Eye (tissue), 1 donor: ENCODE measurements at regions not wholly inside any gene's neighbourhood (a gene's known extent, or its start where the extent isn't known, plus 50 kb on each side); places are given as distances from the start of the nearest gene placed in this dataset.

Source experiments
- DNase-seq: peaks from one replicate; pipeline ENCODE4 v3.0.0-alpha.2; 2015

DNA sequence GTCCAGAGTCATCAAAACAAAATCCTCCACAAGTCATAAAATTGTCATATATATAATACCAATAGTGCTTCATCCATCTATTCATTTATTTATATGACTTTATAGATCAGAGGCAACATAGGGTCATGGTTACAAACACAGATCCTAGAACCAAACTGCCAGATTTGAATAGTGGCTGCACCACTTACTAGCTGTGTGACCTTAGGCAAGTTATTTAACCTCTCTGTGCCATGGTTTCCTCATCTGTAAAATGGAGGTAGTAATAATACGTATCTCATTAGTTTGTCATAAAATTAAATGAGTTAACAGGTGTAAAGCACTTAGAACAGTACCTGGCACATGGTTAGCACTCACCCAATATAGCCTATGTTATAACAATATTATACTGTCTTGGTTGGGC is 58.9 kb upstream of the BZW1 start:
- no peak for DNase-seq

DNA sequence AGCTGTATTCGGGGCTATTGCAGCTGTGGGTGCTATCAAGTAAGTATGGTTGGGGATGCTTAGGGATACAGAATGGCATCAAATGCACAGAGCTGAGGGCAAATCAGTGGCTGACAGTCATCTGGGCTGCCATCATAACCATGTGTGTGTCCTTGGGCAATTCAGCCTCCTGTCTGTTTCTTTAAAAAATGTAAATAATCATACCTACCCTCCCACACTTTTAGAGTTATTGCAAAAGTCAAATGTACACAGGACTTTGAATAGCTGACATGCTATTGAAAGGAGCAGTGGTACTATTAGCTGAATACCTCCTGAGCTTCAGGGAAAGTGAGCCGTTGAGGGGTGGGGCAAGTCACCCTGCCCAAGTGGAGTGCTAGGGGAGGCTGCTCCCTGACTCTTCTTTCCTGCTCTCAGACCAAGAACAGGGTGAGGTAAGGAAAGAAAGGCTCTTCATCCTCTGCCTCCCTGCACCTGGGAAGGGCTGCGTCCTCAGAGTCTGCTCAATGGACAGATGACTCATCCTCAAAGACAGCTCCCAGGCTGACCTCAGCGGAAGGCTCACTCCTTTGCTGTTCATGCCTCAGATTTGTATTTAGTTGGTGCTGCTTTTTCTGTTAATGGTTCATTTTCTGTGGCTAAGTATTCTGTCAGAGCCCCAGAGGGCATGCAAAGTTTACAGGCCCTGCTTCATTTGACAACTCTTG is 54.9 kb upstream of the BZW1 start:
- no peak for DNase-seq

DNA sequence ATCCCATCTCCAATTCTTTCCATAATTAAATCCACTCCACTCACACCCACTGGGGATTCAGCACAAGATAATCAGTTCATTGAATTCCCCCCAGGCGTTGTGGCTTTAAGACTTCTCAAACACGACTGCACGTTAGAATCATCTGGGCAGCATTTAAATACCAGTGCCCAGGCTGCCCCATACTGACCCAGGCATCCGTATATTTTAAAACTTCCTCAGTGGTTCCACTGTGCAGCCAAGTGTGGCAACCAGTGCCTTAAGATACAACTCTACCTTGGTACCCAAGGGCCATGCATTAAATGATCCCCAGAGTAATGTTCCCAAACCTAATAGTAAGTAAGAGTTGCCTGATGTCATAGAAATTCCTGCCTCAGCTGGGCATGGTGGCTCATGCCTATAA is 54.3 kb upstream of the BZW1 start:
- no peak for DNase-seq

DNA sequence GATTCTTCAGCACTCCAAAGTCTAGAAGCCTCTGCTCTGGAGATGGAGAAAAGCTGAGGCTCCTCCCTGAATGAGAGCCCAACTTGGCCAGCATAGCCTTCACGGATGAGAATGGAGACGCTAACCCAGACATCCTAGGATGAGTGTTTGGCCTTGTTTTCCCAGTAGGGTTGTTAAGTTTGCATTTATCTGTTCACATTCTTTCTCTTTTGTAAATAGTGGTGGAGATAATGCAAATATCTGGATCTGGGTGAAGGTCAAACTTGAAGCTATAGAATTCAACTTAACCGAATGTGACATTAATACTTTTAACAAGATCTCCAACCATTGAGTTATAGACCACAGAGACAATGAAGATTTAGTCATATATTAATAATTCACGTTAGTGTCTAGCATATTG is 53.4 kb upstream of the BZW1 start:
- no peak for DNase-seq

DNA sequence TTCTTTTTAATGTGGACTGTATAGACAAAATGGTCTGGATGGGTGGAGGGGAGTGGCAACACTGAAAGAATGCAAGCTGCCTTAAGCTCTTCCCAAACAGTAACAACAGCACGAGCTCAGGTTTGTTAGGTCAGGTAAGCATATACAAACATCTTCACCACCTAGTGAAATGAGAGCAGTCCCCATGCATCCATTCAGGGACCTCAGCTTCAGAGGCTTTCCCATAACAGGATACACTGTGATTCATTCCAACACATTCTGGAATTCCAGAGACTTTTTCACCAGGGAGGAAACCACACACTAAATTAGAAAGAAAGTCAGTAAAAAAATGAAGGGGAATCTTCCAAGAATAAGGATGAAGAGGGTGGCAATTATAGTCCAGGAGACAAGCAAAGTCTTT is 50.4 kb upstream of the BZW1 start:
- no peak for DNase-seq
